ENCODE measurements at regions not wholly inside any gene's neighbourhood (a gene's known extent, or its start where the extent isn't known, plus 50 kb on each side); places are given as distances from the start of the nearest gene placed in this dataset.
"Not testable (repeated sequence)": the region's sequence is repeated elsewhere in the genome, so short reads cannot be mapped to it uniquely, and the experiment has no call there.

DNA sequence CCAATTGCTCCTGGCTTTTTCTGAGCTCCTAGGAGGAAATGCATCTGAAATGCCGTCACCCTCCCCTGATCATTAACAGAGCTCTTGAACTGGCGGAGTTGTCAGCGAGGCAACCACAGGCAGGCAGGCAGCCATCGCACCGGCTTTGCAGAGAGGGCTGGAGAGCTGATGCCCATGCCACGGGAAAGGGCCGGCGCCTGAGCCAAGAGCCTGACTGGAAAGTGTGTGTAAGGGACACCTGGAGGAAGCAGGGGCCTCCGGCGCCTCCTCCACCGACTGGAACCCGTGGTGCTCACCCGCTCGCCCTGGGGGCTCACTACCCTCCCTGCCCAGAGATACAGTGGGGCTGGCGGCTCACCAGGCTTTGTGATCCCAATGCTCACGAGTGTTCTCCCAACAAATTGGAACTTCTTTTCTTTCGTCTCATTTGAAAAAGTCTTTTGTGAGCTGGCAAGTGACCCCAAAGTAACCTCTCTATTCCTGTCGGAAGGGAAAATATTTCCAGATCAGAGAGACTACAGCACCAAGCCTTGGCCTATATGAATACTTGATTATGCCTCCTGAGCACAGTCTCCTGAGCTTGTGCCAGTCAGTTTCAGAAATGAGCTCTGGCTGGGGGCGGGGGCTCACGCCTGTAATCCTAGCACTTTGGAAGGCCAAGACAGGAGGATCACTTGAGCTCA, 97.7 kb upstream of the SLC25A33 start:
- no peak for DNase-seq (ENCODE audit: low read depth)

DNA sequence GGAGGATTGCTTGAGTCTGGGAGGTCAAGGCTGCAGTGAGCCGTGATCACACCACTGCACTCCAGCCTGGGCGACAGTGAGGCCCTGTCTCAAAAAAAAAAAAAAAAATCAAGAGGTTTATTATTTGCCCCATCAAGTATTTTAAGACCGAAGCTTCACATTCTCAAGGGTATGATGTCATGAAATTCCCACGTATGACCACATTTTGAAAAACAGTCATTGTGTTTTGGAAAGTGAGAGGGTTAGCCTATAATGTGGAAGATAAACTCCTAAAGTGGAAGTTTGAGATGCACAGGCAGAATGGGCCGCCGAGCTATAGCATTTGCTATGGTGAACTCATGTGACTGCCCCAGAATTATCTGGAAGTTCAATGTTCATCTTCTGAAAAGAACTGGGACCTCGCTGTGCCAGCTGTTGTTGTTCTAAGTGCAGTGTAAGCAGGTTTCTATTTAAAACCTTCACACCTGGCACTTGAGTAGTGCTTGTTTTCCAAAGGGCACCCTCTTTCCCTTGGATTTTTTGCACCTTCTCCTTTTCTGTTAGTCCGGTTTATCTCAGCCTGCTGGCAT, 96.9 kb upstream of the SLC25A33 start:
- no peak for DNase-seq (ENCODE audit: low read depth)

DNA sequence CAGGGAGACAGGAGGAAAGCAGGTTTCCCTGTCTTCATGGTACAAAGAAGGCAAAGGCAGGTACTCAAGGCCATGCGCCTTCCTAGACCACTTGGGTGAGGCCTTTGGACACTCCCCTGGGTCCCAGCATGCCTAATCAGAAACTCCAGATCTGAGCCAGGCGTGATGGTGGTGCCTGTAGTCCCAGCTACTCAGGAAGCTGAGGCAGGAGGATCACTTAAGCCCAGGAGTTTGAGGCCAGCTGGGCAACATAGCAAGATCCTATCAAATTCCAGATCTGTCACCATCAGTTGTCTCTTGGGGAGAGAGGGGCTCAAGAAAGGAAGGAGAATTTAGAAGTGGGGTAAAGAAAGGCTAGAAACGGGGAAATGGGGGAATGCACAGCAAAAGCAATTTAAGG, 96.3 kb upstream of the SLC25A33 start:
- no peak for DNase-seq (ENCODE audit: low read depth)

DNA sequence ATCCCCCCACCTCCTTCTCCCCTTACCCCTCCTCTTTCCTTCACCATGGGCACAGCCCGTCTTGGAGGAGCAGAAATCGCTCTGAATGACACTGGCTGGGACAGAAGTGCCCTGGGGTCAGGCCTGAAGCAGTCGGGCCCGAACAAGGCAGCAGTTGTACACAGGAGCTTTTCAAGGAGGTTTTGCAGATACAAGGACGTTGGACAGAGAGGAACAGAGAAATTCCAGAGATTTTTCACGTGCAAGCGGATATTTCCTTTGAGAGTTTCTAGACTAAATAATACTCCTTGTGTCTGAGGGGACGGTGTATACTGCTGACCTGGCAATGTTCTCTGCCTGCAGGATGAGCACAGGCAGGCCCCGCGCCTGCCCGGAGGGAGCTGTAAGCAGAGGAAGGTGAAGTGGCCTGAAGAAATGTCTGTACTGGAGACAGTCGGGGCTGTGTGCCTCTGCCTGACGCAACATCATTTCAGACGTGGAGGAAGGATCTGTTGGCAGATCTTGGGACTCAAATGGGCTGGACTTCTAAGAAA, 95.3 kb upstream of the SLC25A33 start:
- no peak for DNase-seq (ENCODE audit: low read depth)

DNA sequence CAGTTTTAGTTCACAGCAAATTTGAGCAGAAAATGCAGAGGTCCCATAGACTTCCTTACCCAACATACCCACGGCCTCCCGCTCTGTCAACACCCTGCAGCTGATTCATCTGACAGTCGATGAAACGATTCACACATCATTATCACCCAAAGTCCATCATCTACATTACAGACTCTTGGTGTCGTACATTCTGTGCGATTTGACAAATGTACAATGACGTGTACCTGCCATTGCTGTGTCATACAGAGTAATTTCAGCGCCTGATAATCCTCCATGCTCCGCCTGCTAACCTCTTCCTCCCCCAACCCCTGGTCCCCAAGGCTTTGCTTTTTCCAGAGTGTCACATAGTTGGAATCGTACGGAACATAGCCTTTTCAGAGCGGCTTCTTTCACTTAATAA, 94.7 kb upstream of the SLC25A33 start:
- no peak for DNase-seq (ENCODE audit: low read depth)

DNA sequence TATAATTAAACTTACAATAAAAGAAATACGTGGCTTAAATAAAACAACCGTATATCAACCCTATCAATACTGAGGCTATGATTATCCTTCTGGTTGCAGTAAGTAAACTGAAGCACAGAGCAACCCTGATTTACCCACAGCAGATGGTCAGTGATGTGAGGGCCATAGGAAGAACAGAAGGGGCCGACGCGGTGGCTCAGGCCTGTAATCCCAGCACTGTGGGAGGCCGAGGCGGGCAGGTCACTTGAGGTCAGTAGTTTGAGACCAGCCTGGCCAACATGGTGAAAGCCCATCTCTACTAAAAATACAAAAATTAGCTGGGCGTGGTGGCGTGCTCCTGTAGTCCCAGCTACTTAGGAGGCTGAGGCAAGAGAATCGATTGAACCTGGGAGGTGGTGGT, 94.2 kb upstream of the SLC25A33 start:
- not testable (repeated sequence) for DNase-seq (ENCODE audit: low read depth)

DNA sequence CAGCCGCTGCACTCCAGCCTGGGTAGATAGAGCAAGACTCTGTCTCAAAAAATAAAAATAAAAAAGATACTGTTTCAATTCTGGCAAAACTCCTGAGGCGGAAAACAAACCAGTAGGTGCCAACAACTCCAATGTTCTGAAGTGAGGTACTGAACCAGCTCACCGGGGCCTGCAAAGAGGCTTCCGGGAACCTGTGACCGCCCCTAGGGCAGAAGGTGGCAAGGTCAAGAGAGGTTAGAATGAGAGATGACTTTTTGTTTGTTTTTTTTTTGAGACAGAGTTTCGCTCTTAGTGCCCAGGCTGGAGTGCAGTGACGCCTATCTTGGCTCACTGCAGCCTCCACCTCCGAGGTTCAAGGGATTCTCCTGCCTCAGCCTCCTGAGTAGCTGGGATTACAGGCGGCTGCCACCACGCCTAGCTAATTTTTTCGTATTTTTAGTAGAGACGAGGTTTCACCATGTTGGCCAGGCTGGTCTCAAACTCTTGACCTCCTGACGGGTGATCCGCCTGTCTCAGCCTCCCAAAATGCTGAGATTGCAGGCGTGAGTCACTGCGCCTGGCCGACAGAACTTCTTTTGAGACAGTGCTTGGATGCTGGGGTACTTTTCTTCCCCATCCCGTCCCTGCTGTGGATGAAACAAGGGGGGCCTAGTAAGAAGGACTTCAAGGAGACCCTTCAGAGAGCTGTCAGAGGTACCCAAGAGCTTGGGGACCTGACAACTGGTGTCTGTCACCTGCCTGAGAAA, 91.9 kb upstream of the SLC25A33 start:
- DNase-seq (ENCODE audit: low read depth): no peak

DNA sequence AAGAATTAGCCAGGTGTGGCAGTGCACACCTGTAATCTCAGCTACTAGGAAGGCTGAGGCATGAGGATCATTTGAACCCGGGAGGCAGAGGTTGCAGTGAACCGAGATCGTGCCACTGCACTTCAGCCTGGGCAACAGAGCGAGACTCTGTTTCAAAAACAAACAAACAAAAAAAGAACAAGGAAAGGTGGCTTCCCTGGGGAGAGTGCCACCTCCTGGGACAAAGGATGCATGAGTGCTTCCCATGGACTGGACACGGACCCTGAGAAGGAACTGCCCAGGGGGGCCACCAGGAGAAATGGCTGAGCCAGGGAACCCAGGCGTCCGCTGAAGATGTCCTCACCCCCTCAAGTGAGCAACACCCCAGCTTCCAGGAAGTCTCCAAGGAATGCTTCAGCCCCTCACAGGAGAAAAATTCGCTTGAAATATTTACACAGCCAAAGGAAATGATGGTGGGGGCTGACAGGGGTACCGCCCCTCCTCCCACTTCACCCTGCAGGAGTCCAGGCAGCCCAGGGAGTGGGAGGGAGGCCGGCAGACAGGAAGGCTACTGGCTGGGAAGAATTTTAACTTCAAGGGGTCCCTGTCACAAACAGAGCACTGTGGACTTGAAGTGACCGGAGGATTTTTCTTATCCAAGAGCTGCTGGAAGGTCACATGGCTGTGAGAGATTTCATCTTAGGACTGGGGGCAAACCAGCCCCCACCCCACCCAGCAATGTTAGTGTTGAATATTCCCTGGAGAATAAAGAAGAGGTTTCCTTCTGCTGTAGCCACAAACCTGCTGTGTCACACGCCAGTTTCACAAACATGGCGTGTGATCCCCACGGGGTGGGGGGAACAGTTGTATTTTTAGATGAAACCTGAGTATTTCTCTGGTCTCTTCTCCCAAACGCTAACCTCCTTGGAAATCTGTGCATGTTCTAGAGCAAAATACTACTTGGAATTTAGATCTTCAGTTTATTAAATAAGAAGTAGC, 90.8 kb upstream of the SLC25A33 start:
- no peak for DNase-seq (ENCODE audit: low read depth)

DNA sequence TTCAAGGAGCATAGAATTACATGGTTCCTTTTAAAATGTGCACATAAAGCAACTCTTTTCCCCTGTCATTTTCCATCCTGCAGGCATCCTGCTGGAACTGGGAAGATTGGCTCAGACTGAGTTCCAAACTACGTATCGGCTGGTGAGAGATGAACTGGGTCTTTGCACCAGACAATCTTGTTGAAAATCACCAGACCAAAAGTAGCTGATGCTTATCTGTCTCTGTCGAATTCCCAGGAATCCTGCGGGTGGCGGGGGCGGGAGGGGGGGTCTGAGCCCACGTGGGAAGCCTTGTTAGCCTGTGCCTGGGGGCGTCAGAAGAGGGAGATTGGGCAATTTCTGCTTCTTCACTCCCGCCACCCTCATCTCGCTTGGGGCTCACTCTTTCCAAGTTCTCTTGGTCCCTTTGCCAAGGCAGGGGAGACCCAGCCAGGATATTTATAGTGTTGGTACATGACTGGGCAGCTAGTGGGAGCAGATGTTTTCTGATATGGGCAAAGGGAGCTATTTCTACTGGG, 90.1 kb upstream of the SLC25A33 start:
- no peak for DNase-seq (ENCODE audit: low read depth)

DNA sequence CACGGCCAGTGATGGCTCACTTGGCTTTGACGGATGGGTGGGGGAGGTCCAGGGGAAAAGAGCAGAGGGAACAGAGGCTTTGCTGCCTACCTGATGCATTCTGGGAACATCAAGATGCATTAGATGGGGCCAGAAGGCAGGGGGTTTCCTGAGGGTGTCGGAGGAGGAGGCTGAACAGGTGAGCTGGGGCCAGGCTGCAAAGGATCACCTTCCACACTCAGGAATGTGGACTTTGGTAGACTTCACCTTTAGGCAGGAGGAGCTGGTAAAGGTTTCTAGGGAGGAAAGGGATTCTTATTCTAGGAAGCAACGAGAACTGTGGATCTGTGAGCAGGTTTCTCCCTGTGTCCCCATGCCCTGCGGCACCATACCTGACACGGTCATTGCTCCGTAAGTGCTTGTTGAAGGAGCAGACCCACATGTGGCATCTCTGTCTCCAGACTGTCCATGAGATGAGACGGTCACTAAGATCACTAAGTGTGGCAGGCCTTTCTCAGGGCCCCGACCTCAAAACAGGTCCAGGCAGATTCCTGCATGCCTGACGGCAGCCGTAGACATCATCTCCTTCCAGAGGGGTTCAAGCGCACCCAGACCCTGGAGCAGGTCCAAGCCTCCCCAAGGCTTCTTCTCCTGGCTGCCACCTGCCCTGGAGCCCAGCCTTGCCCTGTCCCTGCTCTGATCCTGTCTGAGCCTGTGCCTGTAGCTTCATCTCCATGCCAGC, 89.1 kb upstream of the SLC25A33 start:
- DNase-seq (ENCODE audit: low read depth): no peak

DNA sequence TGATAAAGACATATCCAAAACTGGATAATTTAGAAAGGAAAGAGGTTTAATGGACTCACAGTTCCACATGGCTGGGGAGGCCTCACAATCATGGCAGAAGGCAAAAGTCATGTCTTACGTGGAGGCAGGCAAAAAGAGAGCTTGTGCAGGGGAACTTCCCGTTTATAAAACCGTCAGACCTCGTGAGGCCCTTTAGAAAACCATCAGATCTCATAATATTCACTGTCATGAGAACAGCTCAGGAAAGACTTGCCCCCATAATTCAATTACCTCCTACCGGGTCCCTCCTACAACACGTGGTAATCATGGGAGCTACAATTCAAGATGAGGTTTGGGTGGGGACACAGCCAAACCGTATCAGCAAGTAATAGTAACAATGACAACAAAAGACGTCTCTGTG, 88.2 kb upstream of the SLC25A33 start:
- no peak for DNase-seq (ENCODE audit: low read depth)

DNA sequence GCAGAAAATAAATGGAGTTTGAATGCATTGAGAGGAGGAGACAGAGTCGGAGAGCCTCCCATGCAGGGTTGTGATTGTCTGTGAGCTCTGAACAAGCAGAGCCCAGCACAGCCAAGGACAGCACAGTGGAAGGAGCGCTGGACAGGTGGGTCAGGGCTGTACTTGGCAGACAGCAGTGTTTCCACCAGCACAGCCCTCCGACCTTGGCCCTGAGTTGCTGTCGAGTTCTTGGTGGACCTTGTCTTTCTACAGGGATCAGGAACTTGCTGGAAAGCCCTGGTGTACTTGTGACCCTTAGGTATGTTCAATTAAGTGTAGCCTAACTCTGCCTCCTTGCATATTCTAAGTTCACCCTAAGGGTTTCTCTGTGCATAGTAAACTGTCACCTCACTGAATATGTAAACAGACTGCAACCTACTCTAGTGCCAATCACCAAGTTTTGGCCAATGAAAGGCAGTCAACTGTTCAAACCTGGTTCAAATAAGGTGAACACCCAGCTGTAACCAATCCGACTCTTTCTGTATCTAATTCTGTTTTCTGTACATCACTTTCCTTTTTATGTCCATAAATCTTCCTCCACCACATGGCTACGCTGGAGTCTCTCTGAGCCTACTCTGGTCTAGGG, 86.6 kb upstream of the SLC25A33 start:
- DNase-seq (ENCODE audit: low read depth): no peak

DNA sequence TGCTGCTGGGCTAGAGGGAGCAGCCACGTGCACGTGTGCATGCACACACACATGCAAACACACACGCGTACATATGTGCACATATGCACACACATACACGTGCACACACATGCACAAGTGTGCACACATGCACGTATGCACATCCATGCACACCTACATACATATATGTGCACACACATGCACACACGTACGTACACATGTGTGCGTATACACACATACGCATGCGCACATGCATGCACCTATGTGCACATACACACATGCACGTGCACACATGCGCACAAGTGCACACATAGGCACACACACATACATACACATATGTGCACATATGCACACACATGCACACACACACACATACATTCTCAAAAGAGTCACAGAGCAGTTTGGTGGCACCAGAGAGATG, 85.9 kb upstream of the SLC25A33 start:
- no peak for DNase-seq (ENCODE audit: low read depth)

DNA sequence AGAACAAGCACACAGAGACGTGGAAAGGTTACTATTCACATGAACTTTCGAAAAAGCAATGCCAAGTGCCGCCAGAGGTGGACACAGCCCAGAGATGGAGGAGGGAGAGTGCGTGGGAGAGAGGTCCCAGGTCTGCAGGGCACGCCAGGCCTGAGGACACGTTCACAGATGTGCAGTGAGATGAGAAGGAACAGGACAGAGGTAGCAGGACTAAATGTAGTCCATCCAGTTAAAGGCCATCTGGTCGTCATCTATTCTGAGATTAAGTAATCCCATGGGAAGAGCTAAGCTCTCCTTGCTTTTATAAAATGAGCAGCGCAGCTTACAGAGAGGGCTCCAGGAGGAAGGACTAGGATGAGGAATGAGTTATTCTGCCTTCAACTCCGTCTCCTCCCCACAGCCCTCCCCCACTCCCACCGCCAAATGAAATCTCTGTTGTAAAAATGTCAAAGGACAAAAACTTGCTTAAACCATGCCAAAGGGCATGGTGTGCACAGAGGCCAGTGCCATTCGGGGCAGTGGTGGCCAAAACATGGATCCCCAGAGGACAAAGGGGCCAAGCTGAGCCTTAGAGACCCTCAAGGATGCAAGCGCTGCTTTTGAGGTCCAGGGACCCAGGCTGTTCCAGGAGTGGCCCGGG, 85.4 kb upstream of the SLC25A33 start:
- no peak for DNase-seq (ENCODE audit: low read depth)

DNA sequence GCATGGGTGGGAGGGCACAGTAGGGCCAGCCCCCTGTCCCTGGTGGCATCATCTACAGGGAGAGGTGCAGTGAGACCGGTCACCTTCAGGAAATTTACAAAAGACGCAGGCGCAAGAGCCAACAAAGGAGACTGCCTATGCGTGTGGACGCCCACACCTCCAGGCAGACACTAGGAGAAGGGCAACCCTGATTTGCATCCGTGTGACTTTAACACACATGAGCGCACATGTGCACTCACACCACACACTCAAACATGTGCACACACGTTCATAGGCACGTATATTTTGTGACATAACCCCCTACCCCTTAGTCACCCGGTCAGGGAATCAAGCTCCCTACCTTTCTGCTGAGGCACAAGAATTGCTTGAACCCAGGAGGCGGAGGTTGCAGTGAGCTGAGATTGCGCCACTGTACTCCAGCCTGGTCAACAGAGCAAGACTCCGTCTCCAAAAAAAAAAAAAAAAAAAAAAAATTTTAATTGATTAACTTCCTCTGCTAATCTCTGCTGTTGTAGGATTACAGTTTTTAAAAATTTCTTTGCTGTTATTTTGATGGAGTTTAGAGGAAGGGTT, 84.7 kb upstream of the SLC25A33 start:
- no peak for DNase-seq (ENCODE audit: low read depth)

DNA sequence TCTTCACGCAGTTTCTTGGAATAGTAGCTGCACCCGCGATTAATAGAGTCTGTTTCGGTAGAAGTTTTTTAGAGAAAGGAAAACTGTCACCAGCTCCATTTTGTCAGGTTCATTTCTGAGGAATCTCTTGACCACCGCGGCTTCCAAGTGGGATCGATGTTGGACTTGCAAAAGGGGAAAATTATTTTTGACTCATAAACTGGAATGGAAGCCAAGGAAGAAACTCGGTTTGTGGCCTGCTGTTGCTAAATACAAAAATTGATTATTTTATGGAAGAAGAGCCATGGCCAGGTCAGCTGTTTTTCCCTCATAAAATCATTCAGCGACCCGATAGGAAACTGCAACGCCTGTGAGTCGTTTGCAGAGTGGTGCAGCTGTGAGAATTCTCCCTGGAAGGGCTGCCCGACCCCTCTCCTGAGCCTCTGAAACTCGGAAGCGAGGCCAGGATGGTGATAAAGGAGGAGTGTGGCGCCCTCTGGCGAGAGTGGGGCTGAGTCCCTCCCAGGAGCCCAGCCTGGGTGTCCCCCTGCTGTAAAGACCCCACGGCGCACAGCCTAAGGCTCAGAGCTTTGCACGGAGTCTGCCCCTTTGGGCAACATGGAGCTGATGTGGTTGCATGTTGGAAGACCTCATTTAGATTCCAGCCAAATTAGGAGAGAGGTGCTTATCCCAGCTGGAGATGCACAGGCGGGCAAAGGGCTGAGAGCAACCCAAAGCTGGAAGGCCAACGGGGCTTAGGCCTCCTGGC, 83.6 kb upstream of the SLC25A33 start:
- DNase-seq (ENCODE audit: low read depth): peak; percentile 46

DNA sequence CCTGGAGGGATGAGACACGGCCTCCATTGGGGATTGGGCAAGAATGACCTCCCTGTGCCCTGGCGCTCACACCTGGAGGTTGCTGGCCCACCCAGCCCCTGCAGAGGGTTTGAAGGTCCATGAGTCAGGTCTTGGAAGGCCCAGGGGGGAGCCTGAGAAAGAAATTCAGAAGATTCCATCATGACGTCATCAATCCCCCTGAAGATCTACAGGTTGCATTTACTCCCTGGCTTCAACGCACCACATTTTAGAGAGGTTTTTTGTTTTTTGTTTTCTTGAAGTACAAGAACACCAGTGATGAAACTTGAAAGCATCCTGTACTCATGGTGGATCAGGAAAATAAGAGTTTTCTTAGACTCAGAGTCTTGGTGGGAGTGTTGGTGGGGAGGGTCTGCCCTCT, 82.4 kb upstream of the SLC25A33 start:
- no peak for DNase-seq (ENCODE audit: low read depth)

DNA sequence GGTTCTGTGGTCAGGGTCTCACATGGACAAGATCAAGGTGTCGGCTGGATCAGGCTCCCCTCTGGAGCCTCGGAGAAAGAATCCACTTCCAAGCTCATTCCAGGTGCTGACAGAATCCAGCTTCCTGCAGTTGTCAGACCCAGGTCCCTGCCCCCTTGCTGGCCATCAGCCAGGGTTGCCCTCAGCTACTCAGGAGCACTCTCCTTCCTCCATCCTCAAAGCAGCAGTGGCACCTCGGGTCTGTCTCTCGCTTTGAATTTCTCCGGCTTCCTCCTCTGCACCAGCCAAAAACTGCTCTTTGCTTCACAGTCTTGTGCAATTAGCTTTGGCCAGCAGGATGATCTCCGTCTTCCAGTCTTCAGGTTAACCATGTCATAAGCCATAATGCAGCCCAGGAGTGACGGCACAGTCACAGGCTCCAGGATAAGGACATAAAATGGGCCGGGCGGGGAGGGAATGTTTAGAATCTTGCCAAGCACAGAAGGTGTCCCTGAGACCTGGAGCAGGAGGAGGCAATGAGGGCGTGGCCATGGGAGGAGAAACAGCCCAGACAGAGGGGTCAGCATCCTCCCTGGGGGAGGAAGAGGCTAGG, 79.4 kb upstream of the SLC25A33 start:
- DNase-seq (ENCODE audit: low read depth): no peak

DNA sequence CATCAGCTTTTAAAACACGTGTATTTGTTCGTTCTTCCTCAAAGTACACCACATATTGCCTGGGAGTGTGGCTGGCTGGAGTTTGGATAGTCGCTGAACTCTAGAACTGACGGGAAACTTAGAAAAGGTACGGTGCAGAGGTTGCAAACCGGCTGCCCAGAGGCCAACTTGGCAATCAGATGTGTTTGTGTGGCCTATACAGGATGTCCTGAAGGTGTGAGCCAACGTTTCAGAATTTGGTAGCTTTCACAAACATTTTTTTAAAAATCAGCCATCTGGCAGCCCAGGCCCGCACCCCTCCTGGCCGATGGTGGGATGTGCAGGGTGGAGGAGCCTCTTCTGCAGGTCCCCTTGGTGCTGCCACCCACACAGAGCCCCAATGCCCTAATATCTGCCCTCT, 73.6 kb upstream of the SLC25A33 start:
- DNase-seq (ENCODE audit: low read depth): no peak

Measured in activated gamma-delta T cell treated with anti-CD3 and anti-CD28 coated beads, Interleukin-2, amount 50 U/mL, for 16 hours (primary cell).